Kidney (tissue), 13 donors: ENCODE measurements at regions not wholly inside any gene's neighbourhood (a gene's known extent, or its start where the extent isn't known, plus 50 kb on each side); places are given as distances from the start of the nearest gene placed in this dataset.
A peak's percentile ranks its signal among the peaks of the same experiment; 100 is the strongest.

ENCODE experiments used
- DNase-seq, 5 donors: peaks; one replicate each; pipeline ENCODE4 v3.0.0-alpha.2; 2013 to 2020
- FAIRE-seq: peaks from 2 replicates; lab custom pipeline; 2012; peaks lifted over from hg19 to GRCh38; lab: Jason Lieb, UNC
- H3K27ac ChIP-seq, 2 donors: one replicate each; pipeline ENCODE4 v1.7.0; 2013; ENCODE audit warnings: low read depth in 2 of 2, low read length in 2 of 2, inconsistent platforms in 1 of 2
- H3K27me3 ChIP-seq: one replicate; pipeline ENCODE4 v1.7.1; 2013; ENCODE audit warnings: low read length, inconsistent platforms; ENCODE audit not compliant: control insufficient read depth, insufficient read depth
- H3K36me3 ChIP-seq, 3 donors: one replicate each; pipeline versions ENCODE4 v1.7.0 to v1.7.1; 2013; ENCODE audit warnings: low read length in 3 of 3, control low read depth in 1 of 3, inconsistent platforms in 1 of 3; ENCODE audit not compliant: insufficient read depth in 3 of 3, control insufficient read depth in 2 of 3
- H3K4me1 ChIP-seq, 3 donors: one replicate each; pipeline versions ENCODE4 v1.7.0 to v1.7.1; 2013; ENCODE audit warnings: low read length in 3 of 3, inconsistent platforms in 1 of 3, low read depth in 1 of 3; ENCODE audit not compliant: control insufficient read depth in 2 of 3, insufficient read depth in 2 of 3
- H3K4me3 ChIP-seq, 3 donors: one replicate each; pipeline versions ENCODE4 v1.7.0 to v1.8.1; 2013; ENCODE audit warnings: low read length in 3 of 3, control low read depth in 1 of 3, inconsistent platforms in 1 of 3
- H3K9ac ChIP-seq, 3 donors: one replicate each; pipeline versions ENCODE4 v1.7.0 to v1.7.1; 2013; ENCODE audit warnings: low read length in 3 of 3, control low read depth in 1 of 3, inconsistent platforms in 1 of 3
- H3K9me3 ChIP-seq, 3 donors: one replicate each; pipeline versions ENCODE4 v1.7.0 to v1.7.1; 2013; ENCODE audit warnings: low read length in 3 of 3, control low read depth in 1 of 3, inconsistent platforms in 1 of 3; ENCODE audit not compliant: control insufficient read depth in 2 of 3, insufficient read depth in 1 of 3
- CTCF ChIP-seq: IDR thresholded peaks from 3 replicates; pipeline ENCODE4 v1.5.1; 2012; ENCODE audit warnings: mild to moderate bottlenecking, moderate library complexity, borderline replicate concordance; ENCODE audit not compliant: insufficient read depth; ENCODE audit errors: extremely low read depth
- intact Hi-C: fragments of 100-400 bp; cut with DNase I; formaldehyde crosslinking; loops from one replicate; pipeline ENCODE4 v1.11.1; 2022
- donor health status: control.
- donor health status: control.
- donor health status: control.
- donor health status: control.
- donor health status: control.
- donor health status: DM: yes; HTN: yes; CAD: no.
- donor health status: Normal renal cell carcinoma (clear cell type).

GRCh38 chr19:28553764-28554163, 659.2 kb downstream of the UQCRFS1 start:
- intact Hi-C loops: no loop called here
- TF ChIP-seq CTCF: no peak
- H3K4me1 ChIP-seq: no peaks in the 10 kb centered on the region
- FAIRE-seq (no peak), DNase-seq (no peak)
- H3K9me3 ChIP-seq: no peaks in the 10 kb centered on the region
- no peak overlapping the region for H3K9ac ChIP-seq
- H3K4me3 ChIP-seq: no peak overlapping the region
- H3K27ac ChIP-seq: no peak overlapping the region
- H3K36me3 ChIP-seq: no peaks in the 10 kb centered on the region
- no peaks in the 10 kb centered on the region for H3K27me3 ChIP-seq

GRCh38 chr19:28553005-28553404, 659.9 kb downstream of the UQCRFS1 start:
- Histone ChIP-seq H3K36me3 (no peaks in the 10 kb centered on the region), H3K9me3 (no peaks in the 10 kb centered on the region), H3K27ac (no peak overlapping the region), H3K9ac (no peak overlapping the region), H3K4me1 (no peaks in the 10 kb centered on the region), H3K4me3 (no peak overlapping the region), H3K27me3 (no peaks in the 10 kb centered on the region)
- intact Hi-C loops: no loop called here
- DNase-seq (no peak), FAIRE-seq (no peak)
- TF ChIP-seq CTCF: no peak

GRCh38 chr19:28549680-28550277, 663.2 kb downstream of the UQCRFS1 start:
- no peak overlapping the region for H3K27ac ChIP-seq

More at GRCh38 chr19:28549680-28550277, 663.2 kb downstream of the UQCRFS1 start:
- FAIRE-seq: no peak
- intact Hi-C loops: no loop called here
- Histone ChIP-seq H3K9me3 (no peaks in the 10 kb centered on the region), H3K9ac (no peak overlapping the region), H3K27me3 (no peaks in the 10 kb centered on the region), H3K36me3 (no peaks in the 10 kb centered on the region), H3K4me3 (no peak overlapping the region), H3K4me1 (no peaks in the 10 kb centered on the region)
- DNase-seq: peak in 1 of 5 donors; percentile 10
- no peak for TF ChIP-seq CTCF
